ENCODE measurements at regions not wholly inside any gene's neighbourhood (a gene's known extent, or its start where the extent isn't known, plus 50 kb on each side); places are given as distances from the start of the nearest gene placed in this dataset.

GRCh38 chr4:3849140-3849539 lies 83.0 kb downstream of the ADRA2C start:
- no peak overlapping the region for H3K27ac ChIP-seq
- in situ Hi-C loops (cut with MboI; ENCODE audit: low sequenced_read_pairs in 4 of 4) (no loop called here), intact Hi-C loops (cut with DNase I; ENCODE audit: low total_unique reads) (no loop called here)
- no peaks in the 10 kb centered on the region for H3K4me1 ChIP-seq
- DNase-seq: no peak
- no peak for ATAC-seq
- TF ChIP-seq POLR2A (IDR thresholded peaks at IDR 0.05) (no peak), CTCF (IDR thresholded peaks at IDR 0.05 in 4 of 5, conservative IDR thresholded peaks at IDR 0.05 in 1 of 5) (no peak)
- H3K27me3 ChIP-seq: peaks cover 0 to 12% (median 5%) of the 10 kb centered on the region in 3 donors
- H3K9me3 ChIP-seq: no peaks in the 10 kb centered on the region
- H3K36me3 ChIP-seq: no peaks in the 10 kb centered on the region
- H3K4me3 ChIP-seq: no peak overlapping the region

GRCh38 chr4:3850128-3850527 lies 83.9 kb downstream of the ADRA2C start:
- H3K27ac ChIP-seq: no peak overlapping the region
- DNase-seq: no peak
- in situ Hi-C loops (cut with MboI; ENCODE audit: low sequenced_read_pairs in 4 of 4) (no loop called here), intact Hi-C loops (cut with DNase I; ENCODE audit: low total_unique reads) (no loop called here)
- TF ChIP-seq POLR2A (IDR thresholded peaks at IDR 0.05) (no peak), CTCF (IDR thresholded peaks at IDR 0.05 in 4 of 5, conservative IDR thresholded peaks at IDR 0.05 in 1 of 5) (no peak)
- H3K9me3 ChIP-seq: no peaks in the 10 kb centered on the region
- no peaks in the 10 kb centered on the region for H3K4me1 ChIP-seq
- H3K27me3 ChIP-seq: peaks cover 0 to 14% (median 5%) of the 10 kb centered on the region in 3 donors
- no peaks in the 10 kb centered on the region for H3K36me3 ChIP-seq
- H3K4me3 ChIP-seq: no peak overlapping the region
- no peak for ATAC-seq

GRCh38 chr4:3851211-3851610 lies 85.0 kb downstream of the ADRA2C start:
- in situ Hi-C loops (cut with MboI; ENCODE audit: low sequenced_read_pairs in 4 of 4): no loop called here
- intact Hi-C loops (cut with DNase I; ENCODE audit: low total_unique reads): no loop called here
- Histone ChIP-seq H3K4me3 (no peak overlapping the region), H3K36me3 (no peaks in the 10 kb centered on the region), H3K27ac (no peak overlapping the region), H3K27me3 (peaks cover 2 to 17% (median 5%) of the 10 kb centered on the region in 3 donors), H3K9me3 (no peaks in the 10 kb centered on the region), H3K4me1 (no peaks in the 10 kb centered on the region)
- ATAC-seq: no peak
- DNase-seq: no peak
- TF ChIP-seq POLR2A (IDR thresholded peaks at IDR 0.05): no peak
- TF ChIP-seq CTCF (IDR thresholded peaks at IDR 0.05 in 4 of 5, conservative IDR thresholded peaks at IDR 0.05 in 1 of 5): no peak

GRCh38 chr4:3851881-3852280 lies 85.7 kb downstream of the ADRA2C start:
- no peaks in the 10 kb centered on the region for H3K4me1 ChIP-seq
- DNase-seq (no peak), ATAC-seq (no peak)
- in situ Hi-C loops (cut with MboI; ENCODE audit: low sequenced_read_pairs in 4 of 4): no loop called here
- no peak overlapping the region for H3K27ac ChIP-seq
- no peaks in the 10 kb centered on the region for H3K36me3 ChIP-seq
- peaks cover 2 to 17% (median 5%) of the 10 kb centered on the region in 3 donors for H3K27me3 ChIP-seq
- H3K9me3 ChIP-seq: no peaks in the 10 kb centered on the region
- TF ChIP-seq CTCF (IDR thresholded peaks at IDR 0.05 in 4 of 5, conservative IDR thresholded peaks at IDR 0.05 in 1 of 5) (no peak), POLR2A (IDR thresholded peaks at IDR 0.05) (no peak)
- H3K4me3 ChIP-seq: no peak overlapping the region
- intact Hi-C loops (cut with DNase I; ENCODE audit: low total_unique reads): no loop called here

- intact Hi-C loops (cut with DNase I; ENCODE audit: low total_unique reads) (no loop called here), in situ Hi-C loops (cut with MboI; ENCODE audit: low sequenced_read_pairs in 4 of 4) (no loop called here)
- ATAC-seq (no peak), DNase-seq (no peak)
- no peaks in the 10 kb centered on the region for H3K36me3 ChIP-seq
- H3K27me3 ChIP-seq: peaks cover 2 to 17% (median 5%) of the 10 kb centered on the region in 3 donors
- H3K27ac ChIP-seq: no peak overlapping the region
- H3K4me3 ChIP-seq: no peak overlapping the region
- no peaks in the 10 kb centered on the region for H3K4me1 ChIP-seq
- TF ChIP-seq POLR2A (IDR thresholded peaks at IDR 0.05) (no peak), CTCF (IDR thresholded peaks at IDR 0.05 in 4 of 5, conservative IDR thresholded peaks at IDR 0.05 in 1 of 5) (no peak)
- no peaks in the 10 kb centered on the region for H3K9me3 ChIP-seq
Observed at GRCh38 chr4:3852309-3852708, 86.1 kb downstream of the ADRA2C start.

Data from gastrocnemius medialis (tissue), 4 donors.